Stimulated activated CD4-positive, alpha-beta T cell treated with anti-CD3 and anti-CD28 coated beads, Interleukin-2, amount 100 ng/mL, for 4 hours (primary cell): ENCODE measurements at regions not wholly inside any gene's neighbourhood (a gene's known extent, or its start where the extent isn't known, plus 50 kb on each side); places are given as distances from the start of the nearest gene placed in this dataset.

Experiments
- DNase-seq: peaks from one replicate; pipeline ENCODE4 v3.0.0-alpha.2; 2020; ENCODE audit warnings: low read depth

DNA sequence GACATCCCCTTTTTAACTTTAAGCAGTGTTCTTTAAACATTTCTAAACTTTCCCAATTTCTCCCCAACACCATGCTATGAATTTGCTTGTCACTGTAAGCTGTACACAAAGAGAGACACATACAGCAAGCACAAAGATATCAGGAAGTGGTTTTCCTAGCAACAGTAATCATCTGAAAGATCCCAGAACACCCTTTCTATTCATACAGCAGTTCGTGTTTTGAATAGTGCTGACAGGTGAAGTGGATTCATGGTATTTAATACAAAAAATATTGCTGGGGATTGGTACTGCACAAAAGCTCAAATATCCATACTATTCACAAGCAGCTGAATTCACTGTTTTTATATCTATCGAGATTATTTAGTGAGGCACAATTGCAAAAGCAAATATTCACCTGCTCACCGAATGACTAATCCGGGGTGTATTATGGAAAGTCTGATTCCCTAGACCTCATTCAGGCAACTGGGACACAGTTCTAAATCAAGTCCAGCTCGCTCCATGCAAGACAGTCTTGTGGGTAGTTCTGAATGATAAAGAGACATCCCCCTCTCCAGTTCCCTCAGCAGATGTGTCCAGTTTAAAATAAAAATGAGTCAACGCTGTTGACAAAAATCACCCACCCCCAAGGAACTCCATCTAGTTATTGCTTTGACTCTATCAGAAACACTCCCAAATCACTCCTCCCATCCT lies 107.1 kb upstream of the TSHZ2 start:
- DNase-seq = no peak

DNA sequence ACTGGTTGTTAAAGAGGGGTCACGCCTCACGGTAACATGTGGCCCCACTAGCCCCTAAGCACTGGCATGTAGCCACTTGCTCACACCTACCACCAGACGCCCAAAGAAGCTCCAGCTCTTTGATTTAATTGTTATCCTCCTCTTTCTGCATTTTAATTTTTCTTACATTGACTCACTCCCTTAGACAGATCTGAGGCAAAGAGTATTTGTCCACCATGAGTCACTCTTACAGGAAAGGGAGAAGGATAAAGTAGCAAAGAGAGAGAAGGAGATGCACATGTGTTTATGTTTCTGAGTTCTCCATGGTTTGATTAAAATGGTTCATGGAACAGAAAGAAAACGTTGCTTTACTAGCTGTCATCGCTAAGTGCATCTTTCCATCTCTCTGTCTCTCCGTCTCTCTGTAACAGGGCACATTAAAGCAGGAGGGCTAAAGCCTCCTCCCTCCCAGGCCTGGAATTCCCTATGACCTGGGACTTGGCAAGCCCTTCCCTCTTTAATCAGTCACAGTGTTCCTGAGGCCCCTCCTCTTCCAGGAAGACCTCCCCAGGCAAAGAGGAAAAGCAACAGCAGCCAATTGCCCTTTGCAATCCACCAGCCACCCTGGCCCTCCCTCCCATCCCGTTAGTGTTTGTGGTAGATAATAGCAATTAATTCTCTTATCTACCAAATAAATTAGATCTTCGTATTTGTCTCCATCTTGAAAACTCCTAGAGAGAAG lies 112.8 kb upstream of the TSHZ2 start:
- no peak for DNase-seq

DNA sequence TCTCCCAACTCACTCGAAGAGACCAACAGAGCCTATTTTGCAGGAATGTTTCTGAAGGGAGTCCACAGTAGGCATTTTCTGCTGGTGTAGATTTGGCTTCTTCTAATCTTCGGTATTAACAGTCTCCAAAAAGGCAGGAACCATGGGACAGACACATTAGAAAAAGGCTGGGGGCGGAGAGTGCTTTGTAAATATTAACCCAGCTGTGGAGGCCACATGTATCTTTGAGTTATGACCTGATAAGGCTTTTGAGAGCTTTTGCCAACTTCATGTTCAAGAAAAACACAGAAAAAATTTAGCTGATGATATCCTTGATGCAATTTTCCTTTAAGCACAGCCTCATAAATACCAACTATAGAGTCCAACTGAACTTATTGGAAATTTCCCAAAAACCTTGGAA lies 119.4 kb upstream of the TSHZ2 start:
- DNase-seq = no peak

DNA sequence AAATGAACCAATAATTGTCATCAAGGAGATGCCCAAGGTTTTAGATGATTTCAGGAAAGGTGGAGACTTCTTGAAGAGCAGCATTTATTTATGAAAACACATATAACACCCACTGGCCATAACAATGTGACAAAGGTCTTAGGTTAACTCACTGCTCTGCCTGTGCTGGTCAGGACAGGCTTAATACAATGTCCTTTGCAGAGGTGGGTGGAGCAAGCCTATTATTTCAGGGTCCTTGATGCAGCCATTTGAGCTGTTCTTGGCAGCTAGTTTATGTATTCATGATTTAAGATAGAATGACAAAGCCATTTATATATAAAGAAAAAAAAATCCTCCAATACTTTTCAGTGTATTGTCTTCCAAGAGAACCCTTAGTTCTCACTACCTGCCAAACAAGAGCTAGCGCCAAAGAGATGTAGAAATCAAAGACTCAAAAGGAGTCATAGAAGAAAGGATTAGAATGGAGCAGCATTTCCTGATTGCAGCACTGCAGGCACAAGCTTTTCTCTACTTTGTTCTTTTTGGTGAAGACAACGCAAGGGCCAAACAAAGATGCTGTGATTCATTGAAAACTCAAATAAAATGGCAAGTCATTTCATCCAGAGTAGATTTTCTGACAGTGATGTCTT lies 124.3 kb upstream of the TSHZ2 start:
- no peak for DNase-seq

DNA sequence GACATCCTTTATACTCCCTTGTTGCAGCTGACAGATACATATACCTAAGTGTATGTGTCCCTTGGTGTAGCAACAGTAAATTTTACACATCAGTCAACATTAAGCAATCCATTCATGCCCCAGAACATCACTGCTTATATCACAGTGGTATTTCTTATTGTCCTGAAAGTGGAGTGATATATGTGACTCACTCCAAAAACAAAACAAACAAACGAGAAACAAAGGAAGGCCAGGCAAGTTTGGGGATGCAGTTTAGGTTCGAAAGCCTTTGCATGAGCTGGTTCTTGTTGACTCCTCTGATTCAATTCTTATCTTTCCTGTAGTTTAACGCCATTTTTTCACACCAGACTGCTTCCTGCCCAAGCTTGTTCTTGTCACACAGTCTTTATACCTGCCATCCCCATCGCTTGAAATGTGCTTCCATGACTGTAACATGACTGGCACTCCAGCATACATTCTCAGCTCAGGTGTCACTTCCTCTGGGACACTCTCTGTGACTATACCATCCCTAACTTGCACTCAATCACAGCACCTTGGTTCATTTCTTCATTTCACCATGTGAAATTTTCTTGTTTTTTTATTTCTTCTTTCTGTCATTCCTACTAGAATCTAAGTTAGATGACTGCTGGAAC lies 125.0 kb upstream of the TSHZ2 start:
- no peak for DNase-seq

DNA sequence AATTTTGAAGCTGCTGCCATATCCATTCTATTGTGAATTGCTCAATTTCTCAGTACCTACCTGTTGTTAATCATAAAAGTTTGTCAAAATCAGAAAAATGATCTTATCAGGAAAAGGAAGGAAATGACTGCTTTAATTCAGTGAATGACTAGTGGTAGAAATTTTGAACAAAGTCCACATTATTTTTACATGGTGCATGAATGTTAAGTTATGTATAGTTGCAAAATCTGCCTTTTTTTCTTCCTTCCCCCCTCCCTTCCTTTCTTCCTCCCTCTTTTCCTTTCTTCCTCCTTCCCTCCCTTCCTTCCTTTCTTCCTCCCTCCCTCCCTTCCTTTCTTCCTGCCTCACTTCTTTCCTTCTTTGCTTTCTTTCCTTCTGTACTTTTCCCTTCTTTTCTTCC lies 127.1 kb upstream of the TSHZ2 start:
- DNase-seq = no peak

DNA sequence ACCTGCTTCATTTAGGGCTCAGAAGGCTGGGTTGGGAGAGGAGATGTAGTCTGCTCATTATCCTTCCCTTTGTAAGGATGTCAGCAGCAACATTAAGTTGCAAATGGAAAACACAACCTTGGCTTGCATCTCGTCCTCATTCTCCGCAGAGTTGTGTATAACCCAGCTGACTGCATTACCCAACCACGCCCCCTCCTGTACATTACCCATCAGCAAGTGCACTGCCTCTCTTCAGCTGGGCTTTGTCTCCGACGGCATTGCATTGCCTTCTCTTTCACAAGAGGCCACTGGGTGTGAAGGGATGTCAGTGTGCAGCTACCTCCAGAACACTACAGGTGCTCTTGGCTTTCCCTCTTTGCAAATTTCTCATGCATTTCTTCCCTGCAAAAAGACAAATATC lies 128.7 kb upstream of the TSHZ2 start:
- DNase-seq = no peak

DNA sequence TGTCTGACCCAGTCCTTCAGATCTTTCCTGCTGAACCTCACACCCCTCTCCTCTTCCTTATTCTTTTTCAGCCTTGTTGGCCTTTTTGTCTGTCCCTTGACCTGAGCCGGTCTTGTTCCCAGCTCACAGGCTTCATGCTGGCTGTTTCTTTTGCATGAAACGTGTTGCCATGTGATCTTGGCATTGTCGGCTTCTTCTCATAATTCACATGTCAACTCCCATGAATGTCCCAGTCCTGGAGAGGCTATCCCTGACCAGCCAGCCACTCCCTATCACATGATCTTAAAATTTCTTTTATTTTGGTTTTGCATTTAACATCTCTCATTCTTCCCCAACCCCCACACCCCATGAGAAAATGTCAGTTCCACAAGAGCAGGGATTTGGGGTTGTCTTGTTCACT lies 131.2 kb upstream of the TSHZ2 start:
- no peak for DNase-seq

DNA sequence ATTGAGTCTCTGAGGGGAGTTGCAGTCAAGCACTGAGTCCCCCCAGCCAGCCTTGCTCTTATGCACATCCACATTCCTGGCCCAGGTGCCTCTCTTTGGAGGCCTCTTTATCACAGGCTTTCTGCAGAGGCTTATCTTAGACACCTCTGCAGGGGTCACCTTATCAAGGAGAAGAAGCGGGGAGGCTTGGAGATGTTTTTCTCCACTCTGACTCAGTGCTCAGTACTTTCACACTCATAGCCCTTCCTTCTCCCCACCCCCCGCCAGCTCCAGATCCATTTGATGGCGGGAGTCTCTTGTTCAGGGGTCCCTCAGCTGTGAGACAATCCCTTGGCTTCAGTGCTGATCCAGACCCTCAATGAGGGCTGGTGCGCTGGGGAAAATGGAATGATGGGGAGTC lies 132.1 kb upstream of the TSHZ2 start:
- no peak for DNase-seq

DNA sequence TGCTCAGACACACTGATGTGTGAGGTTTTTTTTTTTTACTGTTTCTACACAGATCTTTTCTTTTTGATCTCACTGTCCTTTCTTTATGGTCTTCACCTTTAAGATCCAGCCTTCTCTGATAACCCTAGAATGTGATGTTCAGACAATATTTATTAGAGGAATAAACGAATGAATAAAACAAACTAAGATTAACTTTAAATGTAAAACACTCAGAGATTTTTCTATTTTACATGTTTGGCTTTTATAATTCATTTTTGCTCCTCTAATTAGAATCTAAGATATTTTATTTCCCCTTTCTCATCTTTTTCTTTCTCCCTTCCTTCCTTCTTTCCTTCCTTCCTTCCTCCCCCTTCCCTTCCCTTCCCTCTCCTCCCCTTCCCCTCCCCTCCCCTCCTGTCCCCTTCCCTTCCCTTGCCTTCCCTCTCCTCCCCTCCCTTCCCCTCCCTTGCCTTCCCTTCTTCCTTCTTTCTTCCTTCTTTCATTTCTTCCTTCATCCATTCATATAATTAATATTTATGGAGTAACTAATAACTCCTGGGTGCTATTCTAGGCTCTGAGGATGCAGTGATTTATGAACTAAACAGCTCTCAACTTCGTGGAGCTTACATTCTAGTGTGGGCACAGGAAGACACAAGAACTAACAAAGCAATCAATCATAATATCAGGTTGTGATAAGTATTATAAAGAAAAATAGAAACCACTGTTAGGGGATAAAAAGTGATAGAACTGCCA lies 133.5 kb upstream of the TSHZ2 start:
- no peak for DNase-seq

DNA sequence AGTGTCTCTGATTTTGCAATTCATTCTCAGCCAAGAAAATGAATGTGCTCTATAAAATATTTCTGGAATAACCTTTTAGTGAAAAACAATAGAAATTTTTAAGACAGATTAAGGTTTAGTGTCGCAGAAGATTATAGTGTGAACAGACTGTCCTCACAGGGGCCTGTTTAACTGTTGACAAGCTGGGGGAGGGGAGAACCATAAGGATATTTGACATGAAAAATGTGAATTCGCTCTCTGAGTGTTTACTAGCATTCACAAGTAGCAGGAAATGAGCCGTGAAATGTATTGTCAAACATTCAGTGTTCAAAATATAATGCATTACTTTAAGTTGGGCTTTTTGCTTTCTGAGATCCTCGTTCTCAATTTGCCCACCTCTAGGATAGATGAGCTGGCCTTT lies 134.8 kb upstream of the TSHZ2 start:
- DNase-seq = no peak

DNA sequence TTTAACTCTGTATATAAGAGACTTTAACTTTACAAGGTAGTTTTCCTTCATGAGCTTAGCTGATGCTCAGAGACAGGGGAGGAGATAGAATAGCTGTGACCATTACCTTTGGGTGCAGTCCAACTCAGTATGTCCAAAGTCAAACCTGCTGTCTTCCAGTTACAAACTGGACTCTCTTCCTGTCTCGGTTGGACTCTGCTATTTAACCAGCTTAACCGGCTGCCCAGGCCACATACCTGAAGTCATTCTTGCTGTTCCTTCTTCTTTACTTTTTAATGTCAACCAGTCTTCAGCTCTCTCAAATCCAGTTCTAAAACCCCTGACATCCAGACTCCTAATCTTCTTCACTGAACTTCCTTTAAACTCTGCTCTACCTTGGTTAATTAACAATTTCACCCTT lies 138.3 kb upstream of the TSHZ2 start:
- no peak for DNase-seq

DNA sequence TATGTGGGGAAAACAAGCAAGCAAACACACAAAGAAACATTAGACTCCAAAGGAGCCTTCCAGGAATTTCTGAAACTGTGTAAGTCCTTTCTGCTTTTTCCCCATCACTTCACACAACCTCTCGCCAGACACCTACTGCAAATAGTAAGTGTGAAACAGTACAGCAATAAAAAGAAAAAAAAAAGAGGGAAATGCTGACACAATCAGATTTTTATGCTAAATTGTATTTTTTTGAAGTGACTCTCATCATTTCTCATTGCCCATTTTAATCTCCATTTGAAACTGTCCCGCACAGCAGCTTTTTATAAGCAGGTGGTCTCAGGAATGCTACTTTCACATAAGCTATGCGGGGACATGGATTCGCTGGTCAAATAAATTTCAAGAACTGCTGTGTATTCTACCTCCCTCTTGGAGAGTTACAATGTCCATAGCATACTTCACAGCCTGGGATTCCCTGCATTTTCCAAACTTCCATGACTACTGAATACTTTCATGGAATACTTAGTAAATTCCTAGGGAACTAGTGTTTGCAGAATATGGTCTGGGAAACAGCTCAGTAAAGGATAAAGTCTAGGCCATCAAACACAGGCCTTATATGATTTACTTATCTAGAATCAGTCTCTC lies 139.9 kb upstream of the TSHZ2 start:
- DNase-seq = no peak

DNA sequence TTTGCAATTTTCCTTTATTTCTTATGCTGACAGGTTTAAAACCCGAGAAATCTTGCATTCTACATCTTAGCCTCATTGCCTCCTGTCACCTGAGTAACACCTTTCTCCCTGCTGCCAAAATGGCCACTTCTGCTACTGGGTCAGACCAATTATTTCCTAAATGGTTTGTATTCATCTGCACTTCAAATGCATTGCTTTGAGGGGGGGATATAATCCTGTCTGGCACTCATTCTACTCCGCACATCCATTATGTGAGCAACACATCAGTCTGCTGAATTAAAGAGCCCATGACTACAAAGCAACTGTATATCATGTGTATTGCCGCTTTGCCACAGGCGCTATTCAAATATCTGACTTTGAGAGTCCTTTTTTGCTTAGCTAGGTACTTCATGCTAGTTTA lies 141.6 kb upstream of the TSHZ2 start:
- no peak for DNase-seq

DNA sequence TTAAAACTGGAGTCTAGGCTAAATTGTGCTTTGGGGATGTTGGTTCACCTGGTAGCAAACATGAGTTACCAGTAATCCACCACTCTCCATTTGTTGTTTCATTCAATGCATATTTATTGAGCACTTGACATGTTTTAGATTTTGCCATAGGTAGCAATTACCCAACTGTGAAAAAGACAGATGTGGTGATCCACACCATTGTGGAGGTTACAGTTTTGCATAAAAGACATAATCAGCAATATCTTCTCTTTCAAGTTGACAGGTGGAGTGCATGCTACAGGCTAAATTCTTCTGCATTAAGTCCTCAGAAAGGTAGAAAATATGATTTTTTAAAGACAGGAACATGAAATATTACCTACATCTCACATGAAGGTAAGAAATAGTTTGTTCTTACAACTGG lies 143.0 kb upstream of the TSHZ2 start:
- DNase-seq = no peak

DNA sequence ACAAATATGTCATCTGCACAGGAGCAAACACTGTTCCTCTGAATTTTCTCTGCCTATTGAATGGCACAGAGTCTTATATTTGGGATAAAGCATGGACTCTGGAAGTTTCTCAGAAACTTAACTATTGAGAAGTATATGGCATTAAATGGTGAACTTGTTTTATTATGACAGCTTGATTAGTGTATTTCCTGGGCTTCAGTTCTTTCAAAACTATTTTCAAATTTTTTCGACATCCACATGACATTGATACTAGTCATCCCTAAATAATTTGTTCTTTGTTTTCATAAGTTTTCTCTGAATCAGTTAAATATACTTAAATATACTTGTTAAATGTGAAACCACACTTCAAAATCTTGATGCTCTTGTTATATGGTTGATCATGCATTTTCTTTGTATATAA lies 144.0 kb upstream of the TSHZ2 start:
- no peak for DNase-seq

DNA sequence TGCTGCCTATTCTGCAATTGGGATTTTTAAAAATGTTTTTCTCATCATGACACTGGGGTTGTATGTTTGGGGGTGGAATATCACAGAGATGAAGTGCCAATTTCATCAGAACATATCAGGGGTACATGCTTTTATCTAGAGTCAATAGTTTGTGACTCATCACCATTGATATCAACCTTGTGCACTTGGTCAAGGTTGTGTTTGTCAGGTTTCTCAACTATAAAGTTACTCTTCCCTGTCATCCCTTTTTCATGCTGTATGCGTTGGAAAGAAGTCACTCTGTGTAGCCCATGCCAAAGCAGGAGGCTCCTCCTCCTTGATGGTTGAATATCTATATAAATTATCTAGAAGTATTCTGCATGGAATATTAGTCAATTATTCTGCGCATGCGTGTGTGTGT lies 145.4 kb upstream of the TSHZ2 start:
- DNase-seq = no peak

DNA sequence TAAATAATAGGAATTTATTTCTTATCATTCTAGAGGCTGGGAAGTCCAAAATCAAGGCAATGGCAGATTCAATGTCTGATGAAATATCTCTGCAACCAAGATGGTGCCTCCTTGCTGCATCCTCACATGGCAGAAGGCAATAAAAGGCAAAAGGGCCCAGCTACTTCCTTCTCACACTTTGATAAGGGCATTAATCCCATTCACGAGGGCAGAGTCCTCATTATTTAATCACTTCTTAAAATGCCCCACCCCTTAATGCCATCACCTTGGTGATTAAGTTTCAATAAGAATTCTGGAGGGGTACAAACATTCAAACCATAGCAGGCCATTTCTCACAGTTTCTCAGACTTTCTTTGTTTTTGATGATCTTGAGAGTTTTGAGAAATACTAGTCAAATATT lies 145.8 kb upstream of the TSHZ2 start:
- no peak for DNase-seq

DNA sequence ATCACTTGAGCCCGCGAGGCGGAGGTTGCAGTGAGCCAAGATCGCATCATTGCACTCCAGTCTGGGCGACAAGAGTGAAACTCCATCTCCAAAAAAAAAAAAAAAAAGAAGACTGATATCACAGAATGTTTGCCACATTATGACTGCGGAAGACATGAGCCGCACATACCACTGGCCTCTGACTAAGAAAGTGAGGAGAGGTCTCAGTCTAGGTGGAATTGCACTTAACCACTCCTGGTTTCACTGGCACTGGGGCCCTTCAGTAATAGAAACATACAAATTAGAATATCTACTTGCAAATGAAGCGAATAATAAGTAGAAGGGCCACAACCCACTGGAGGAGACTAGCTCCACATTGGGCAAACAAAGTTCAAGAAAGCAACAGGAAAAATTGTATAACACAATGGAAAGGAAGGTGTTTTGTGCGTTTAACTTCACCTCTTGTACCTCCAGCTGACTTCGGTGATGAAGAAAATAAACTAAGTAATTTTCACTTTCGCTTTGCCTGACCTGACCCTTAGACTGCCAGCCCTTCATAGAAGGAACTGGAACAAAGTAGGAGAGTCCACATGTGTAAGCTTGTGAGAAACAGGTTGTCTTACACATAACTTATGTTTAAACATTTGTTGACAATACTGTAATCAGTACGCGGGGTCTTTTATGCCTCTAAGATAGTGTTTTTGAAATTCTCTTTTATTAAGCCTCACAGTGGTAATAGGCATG lies 147.5 kb upstream of the TSHZ2 start:
- no peak for DNase-seq

DNA sequence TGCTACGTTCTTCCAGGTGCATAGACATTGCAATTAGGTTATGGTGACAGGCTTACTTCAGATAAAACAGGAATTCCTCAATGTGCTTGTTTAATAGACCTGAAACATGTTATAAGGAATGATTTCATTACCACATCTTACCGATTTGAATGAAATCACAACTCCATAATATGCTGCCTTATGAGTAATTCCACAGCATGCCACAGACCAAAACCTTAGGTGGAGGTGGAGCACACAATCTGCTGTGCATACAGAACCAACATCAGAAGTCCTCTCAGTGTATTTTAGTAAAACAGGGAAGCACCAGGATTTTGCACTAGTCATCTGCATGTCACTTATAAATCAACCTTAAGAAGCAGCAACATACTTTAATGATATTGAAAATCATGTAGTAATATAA lies 148.9 kb upstream of the TSHZ2 start:
- no peak for DNase-seq

DNA sequence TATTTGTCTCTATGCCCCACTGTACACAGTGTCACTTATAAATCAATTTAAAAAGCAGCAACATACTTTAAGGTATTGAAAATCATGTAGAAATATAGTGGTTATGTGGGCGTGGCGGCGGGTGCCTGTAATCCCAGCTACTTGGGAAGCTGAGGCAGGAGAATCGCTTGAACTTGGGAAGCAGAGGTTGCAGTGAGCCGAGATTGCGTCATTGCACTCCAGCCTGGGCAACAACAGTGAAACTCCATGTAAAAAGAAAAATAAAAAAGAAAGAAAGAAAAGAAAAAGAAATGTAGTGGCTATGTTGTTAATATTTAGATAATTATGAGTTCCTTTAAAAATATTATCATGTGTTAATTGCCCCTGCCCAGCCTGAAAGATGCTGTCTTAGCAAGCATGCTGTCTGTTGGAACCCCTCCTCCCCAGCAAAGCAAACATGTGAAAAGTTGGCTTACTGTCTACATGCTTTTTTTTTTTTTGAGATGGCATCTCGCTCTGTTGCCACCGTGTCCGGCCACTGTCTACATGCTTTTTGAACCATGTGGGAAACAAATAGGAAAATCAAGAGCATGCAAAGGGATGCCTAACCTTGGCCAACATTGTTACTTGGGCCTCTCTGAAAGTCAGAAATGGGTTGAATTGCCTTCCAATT lies 151.4 kb upstream of the TSHZ2 start:
- no peak for DNase-seq
